Transverse colon (tissue), 3 donors: ENCODE measurements at regions not wholly inside any gene's neighbourhood (a gene's known extent, or its start where the extent isn't known, plus 50 kb on each side); places are given as distances from the start of the nearest gene placed in this dataset.

Experiments
- CTCF ChIP-seq, 5 experiments: fragments of 200-600 bp in 3 of 5; fragments of 450-650 bp in 2 of 5; sonication (generic) in 3 of 5; IDR thresholded peaks; 1 replicate in 2 of 5; 2 replicates in 3 of 5; pipeline ENCODE4 v1.5.1; 2016 to 2017; ENCODE audit warnings: antibody characterized with exemption in 5 of 5, inconsistent platforms in 3 of 5, mild to moderate bottlenecking in 2 of 5, moderate library complexity in 1 of 5
- POLR2A ChIP-seq: fragments of 450-650 bp; IDR thresholded peaks from one replicate; pipeline ENCODE4 v1.6.1; 2016; ENCODE audit warnings: antibody characterized with exemption, mild to moderate bottlenecking, moderate library complexity

- TF ChIP-seq CTCF (IDR thresholded peaks at IDR 0.05) (no peak), POLR2A (peak; percentile 8)
These were observed 95.4 kb upstream of the ERRFI1 start for GRCh38 chr1:8121261-8122159.
